Gastroesophageal sphincter (tissue), 3 donors: ENCODE measurements at regions not wholly inside any gene's neighbourhood (a gene's known extent, or its start where the extent isn't known, plus 50 kb on each side); places are given as distances from the start of the nearest gene placed in this dataset.

Experiments
- POLR2AphosphoS5 ChIP-seq: sonication (generic); formaldehyde crosslinking; IDR thresholded peaks from one replicate; pipeline ENCODE4 v1.6.1; 2017; ENCODE audit warnings: antibody characterized with exemption
- TF ChIP-seq, protein P1 (sequence below), 4 experiments: fragments of 200-600 bp in 2 of 4; fragments of 450-650 bp in 2 of 4; sonication (generic) in 1 of 4; IDR thresholded peaks; one replicate each; pipeline ENCODE4 v1.5.1; 2017 to 2019; ENCODE audit warnings: antibody characterized with exemption in 4 of 4, mild to moderate bottlenecking in 2 of 4, moderate library complexity in 2 of 4

DNA sequence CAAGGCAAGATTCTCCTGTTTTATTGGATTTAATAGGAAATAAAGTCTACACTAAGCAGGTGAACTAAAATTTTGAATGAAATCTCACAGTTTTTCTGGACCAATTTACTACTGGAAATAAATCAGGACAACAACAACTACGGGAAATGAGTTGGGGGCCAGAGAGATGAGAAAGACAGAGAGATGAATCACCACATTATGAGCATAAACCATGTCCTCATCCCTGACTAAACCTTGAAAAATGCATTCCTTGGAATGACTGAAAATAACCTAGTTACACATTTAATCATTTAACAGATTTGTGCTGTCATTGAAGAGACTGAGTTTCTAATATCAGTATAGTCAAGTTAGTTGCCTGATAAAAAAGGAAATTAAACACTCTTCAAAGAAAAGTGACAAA lies 608.4 kb upstream of the KCND2 start:
- TF ChIP-seq, protein P1, sequence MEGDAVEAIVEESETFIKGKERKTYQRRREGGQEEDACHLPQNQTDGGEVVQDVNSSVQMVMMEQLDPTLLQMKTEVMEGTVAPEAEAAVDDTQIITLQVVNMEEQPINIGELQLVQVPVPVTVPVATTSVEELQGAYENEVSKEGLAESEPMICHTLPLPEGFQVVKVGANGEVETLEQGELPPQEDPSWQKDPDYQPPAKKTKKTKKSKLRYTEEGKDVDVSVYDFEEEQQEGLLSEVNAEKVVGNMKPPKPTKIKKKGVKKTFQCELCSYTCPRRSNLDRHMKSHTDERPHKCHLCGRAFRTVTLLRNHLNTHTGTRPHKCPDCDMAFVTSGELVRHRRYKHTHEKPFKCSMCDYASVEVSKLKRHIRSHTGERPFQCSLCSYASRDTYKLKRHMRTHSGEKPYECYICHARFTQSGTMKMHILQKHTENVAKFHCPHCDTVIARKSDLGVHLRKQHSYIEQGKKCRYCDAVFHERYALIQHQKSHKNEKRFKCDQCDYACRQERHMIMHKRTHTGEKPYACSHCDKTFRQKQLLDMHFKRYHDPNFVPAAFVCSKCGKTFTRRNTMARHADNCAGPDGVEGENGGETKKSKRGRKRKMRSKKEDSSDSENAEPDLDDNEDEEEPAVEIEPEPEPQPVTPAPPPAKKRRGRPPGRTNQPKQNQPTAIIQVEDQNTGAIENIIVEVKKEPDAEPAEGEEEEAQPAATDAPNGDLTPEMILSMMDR (IDR thresholded peaks at IDR 0.05) = no peak
- no peak for TF ChIP-seq POLR2AphosphoS5
